D721Med (cell line): ENCODE measurements at regions not wholly inside any gene's neighbourhood (a gene's known extent, or its start where the extent isn't known, plus 50 kb on each side); places are given as distances from the start of the nearest gene placed in this dataset.

Source experiments
- DNase-seq: peaks from one replicate; pipeline ENCODE4 v3.0.0; 2011; ENCODE audit warnings: low spot score; ENCODE audit not compliant: insufficient read length
- FAIRE-seq: peaks from 2 replicates; lab custom pipeline; 2011; peaks lifted over from hg19 to GRCh38; lab: Jason Lieb, UNC
- CTCF ChIP-seq: IDR thresholded peaks from 2 replicates; pipeline ENCODE4 v1.5.1; 2012; ENCODE audit warnings: mild to moderate bottlenecking, control low read depth; ENCODE audit not compliant: insufficient read depth; ENCODE audit errors: missing control alignments

DNA sequence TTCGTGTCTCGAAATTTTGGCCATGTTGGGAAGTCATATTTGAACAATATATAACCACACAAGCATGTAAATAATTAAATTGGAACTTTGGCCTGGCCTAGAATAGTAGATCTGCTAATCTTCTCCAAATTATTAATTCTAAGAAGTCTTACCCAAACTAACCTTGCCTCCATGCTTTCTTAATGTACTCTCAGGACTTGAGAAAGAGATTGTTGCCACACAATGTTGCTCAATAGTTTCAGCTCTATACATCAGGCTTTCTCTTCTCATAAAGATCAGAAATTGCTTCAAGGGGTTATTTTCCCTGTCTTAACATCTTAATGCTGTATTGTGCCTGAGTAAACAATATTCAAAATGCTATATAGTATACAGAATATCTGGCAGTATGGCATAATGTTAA, 202.7 kb upstream of the LRIG1 start:
- no peak for TF ChIP-seq CTCF
- DNase-seq, result no peak
- FAIRE-seq, result no peak

DNA sequence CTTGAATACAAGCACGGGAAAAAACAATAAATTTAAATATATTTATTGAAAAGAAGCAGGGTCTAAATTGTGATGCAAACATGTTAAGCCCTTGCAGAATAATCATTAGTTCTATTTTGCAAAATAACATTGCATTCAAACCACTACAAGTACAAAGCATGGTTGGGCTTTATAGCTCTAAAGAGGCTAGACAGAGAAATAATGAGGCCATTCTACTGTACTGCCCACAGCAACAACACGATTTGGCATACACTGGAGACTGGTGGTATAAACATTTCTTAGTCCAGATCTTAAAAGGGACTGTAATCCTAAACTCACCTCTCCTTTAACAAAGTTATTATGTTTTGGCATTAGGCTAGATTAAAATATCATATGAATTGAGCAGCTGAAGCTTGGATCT, 204.3 kb upstream of the LRIG1 start:
- DNase-seq, result no peak
- FAIRE-seq, result no peak
- TF ChIP-seq CTCF, result no peak

DNA sequence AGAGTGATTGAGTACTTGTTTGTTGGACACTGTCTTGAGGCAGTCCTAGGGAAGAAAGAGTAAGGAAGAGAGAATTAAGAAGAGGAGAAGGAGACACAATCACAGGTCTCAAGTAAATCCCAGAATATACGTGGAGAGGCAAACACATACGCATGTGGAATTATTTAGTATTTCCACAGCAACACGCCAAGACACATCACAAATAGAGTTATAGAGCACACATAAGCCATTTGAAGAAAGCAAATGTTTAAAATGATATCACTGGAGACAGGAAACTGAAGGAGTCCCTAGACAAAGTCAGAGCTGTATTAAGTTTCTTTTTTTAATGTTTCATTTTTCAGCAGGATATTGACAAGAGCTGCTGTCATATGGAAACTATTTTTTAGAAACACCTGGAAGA, 206.1 kb upstream of the LRIG1 start:
- no peak for FAIRE-seq
- TF ChIP-seq CTCF, result no peak
- no peak for DNase-seq

GRCh38 chr3:66709532-66709931, 208.7 kb upstream of the LRIG1 start:
- TF ChIP-seq CTCF, result no peak
- no peak for FAIRE-seq
- DNase-seq, result no peak

- TF ChIP-seq CTCF, result no peak
- FAIRE-seq (no peak), DNase-seq (no peak)
Observed at GRCh38 chr3:66712210-66712609, 211.4 kb upstream of the LRIG1 start.

DNA sequence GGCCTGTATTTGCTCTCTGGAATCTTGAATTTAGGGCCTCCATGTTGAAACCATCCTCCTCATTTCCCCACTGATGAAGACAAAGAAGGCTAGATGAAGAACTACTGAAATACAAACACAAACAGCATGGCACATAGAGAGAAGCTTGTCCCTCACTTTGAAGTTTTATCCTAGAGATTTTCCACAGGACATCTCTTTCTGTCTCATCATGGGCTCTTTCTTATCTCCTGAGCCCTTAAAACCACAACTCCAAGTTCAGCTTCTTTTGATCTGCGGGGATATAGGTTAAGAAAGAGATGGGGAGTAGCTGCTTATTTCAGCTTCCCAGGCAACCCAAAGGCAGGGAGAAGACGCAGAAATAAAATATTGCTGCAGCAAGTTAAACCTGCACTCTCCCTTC, 213.1 kb upstream of the LRIG1 start:
- FAIRE-seq (no peak), DNase-seq (no peak)

GRCh38 chr3:66715806-66716205, 215.0 kb upstream of the LRIG1 start:
- no peak for DNase-seq
- no peak for FAIRE-seq
- no peak for TF ChIP-seq CTCF

More for the DNA sequence above, 213.1 kb upstream of the LRIG1 start:
- TF ChIP-seq CTCF, result no peak
